ENCODE measurements at regions not wholly inside any gene's neighbourhood (a gene's known extent, or its start where the extent isn't known, plus 50 kb on each side); places are given as distances from the start of the nearest gene placed in this dataset.

DNA sequence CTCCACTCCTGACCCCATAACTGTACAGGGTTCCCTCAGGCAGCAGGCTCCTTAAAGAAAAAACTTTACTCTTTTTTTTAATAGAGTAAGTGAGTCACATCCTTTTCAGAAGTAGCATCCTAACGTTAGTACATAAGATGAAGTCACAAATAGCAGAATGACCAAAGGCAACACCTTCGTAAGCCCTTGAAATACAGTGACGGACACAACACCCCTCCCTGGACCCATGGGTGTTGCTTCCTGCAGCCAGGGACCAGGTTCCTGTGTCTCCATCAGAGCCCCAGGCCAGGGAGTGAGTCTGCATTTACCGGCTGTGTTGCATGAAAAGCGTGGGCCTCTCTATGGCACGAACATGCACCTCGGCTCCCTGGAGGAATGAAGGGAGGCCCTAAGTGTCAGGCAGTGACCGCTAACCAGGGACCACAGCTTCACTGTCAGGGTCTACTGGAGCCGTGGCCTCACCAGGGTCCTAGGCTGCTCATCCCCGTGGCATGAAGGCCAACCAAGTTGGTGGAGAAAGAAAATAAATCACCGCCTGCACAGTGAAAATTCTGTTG lies 340.0 kb upstream of the SFSWAP start:
- H3K4me3 ChIP-seq (replicated peaks; ENCODE audit: insufficient read depth, low read length), result no peak overlapping the region
- no peaks in the 10 kb centered on the region for H3K27me3 ChIP-seq (ENCODE audit: insufficient read depth, poor library complexity, severe bottlenecking)
- DNase-seq (ENCODE audit: low read depth in 1 of 2, low spot score in 1 of 2), result no peak
- TF ChIP-seq SPI1 (IDR thresholded peaks at IDR 0.05; ENCODE audit: borderline replicate concordance, low read depth) (no peak), GABPA (IDR thresholded peaks at IDR 0.05; ENCODE audit: low read depth) (no peak), POLR2AphosphoS5 (IDR thresholded peaks at IDR 0.05; ENCODE audit: low read depth) (no peak)
- TF ChIP-seq, protein P1, sequence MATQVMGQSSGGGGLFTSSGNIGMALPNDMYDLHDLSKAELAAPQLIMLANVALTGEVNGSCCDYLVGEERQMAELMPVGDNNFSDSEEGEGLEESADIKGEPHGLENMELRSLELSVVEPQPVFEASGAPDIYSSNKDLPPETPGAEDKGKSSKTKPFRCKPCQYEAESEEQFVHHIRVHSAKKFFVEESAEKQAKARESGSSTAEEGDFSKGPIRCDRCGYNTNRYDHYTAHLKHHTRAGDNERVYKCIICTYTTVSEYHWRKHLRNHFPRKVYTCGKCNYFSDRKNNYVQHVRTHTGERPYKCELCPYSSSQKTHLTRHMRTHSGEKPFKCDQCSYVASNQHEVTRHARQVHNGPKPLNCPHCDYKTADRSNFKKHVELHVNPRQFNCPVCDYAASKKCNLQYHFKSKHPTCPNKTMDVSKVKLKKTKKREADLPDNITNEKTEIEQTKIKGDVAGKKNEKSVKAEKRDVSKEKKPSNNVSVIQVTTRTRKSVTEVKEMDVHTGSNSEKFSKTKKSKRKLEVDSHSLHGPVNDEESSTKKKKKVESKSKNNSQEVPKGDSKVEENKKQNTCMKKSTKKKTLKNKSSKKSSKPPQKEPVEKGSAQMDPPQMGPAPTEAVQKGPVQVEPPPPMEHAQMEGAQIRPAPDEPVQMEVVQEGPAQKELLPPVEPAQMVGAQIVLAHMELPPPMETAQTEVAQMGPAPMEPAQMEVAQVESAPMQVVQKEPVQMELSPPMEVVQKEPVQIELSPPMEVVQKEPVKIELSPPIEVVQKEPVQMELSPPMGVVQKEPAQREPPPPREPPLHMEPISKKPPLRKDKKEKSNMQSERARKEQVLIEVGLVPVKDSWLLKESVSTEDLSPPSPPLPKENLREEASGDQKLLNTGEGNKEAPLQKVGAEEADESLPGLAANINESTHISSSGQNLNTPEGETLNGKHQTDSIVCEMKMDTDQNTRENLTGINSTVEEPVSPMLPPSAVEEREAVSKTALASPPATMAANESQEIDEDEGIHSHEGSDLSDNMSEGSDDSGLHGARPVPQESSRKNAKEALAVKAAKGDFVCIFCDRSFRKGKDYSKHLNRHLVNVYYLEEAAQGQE (IDR thresholded peaks at IDR 0.05; ENCODE audit: insufficient replicate concordance, low read depth), result no peak
- TF ChIP-seq, protein P2, sequence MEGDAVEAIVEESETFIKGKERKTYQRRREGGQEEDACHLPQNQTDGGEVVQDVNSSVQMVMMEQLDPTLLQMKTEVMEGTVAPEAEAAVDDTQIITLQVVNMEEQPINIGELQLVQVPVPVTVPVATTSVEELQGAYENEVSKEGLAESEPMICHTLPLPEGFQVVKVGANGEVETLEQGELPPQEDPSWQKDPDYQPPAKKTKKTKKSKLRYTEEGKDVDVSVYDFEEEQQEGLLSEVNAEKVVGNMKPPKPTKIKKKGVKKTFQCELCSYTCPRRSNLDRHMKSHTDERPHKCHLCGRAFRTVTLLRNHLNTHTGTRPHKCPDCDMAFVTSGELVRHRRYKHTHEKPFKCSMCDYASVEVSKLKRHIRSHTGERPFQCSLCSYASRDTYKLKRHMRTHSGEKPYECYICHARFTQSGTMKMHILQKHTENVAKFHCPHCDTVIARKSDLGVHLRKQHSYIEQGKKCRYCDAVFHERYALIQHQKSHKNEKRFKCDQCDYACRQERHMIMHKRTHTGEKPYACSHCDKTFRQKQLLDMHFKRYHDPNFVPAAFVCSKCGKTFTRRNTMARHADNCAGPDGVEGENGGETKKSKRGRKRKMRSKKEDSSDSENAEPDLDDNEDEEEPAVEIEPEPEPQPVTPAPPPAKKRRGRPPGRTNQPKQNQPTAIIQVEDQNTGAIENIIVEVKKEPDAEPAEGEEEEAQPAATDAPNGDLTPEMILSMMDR (IDR thresholded peaks at IDR 0.05; ENCODE audit: insufficient read depth, low read length), result no peak
- H3K27ac ChIP-seq (replicated peaks), result no peak overlapping the region

DNA sequence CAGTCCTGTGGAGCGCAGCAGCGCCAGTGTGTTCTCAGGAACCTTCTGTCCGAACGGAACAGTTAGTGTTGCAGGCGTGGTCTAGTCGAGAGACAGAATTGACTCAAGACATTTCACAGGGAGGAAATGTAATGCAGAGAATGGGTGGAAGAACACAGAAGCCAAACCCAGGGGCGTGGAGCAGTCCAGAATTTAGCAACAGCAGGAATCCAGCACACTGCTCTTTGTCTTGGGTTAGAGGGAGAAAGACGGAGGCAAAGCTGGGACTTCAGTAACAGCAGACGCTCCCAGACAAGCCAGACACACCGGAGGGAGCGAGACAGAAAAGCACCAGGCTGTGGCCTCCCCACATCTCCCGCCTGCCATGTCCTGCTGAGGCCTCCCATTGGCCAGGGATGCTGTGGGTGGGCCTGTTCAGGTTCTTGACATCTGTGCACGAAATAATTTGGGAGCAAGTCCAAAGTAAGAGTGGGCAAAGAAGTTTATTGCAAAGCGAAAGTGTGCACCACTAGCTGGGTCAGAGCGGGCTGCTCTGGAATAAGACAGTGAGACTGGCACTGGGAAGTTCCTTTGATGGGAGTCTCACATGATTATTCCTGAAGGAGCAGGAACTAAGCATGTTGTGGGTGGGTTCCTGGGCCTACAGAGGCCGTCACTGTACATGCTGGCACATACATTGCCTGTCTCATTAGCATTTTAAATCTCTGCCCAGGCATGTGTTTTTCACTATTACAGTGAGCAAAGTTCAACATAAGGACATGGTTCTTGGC lies 339.3 kb upstream of the SFSWAP start:
- TF ChIP-seq, protein P2 (IDR thresholded peaks at IDR 0.05; ENCODE audit: insufficient read depth, low read length), result no peak
- TF ChIP-seq POLR2AphosphoS5 (IDR thresholded peaks at IDR 0.05; ENCODE audit: low read depth) (no peak), SPI1 (IDR thresholded peaks at IDR 0.05; ENCODE audit: borderline replicate concordance, low read depth) (no peak), GABPA (IDR thresholded peaks at IDR 0.05; ENCODE audit: low read depth) (no peak)
- TF ChIP-seq, protein P1 (IDR thresholded peaks at IDR 0.05; ENCODE audit: insufficient replicate concordance, low read depth), result no peak
- H3K27me3 ChIP-seq (ENCODE audit: insufficient read depth, poor library complexity, severe bottlenecking), result no peaks in the 10 kb centered on the region
- DNase-seq (ENCODE audit: low read depth in 1 of 2, low spot score in 1 of 2), result no peak
- H3K4me3 ChIP-seq (replicated peaks; ENCODE audit: insufficient read depth, low read length), result no peak overlapping the region
- H3K27ac ChIP-seq (replicated peaks), result no peak overlapping the region

DNA sequence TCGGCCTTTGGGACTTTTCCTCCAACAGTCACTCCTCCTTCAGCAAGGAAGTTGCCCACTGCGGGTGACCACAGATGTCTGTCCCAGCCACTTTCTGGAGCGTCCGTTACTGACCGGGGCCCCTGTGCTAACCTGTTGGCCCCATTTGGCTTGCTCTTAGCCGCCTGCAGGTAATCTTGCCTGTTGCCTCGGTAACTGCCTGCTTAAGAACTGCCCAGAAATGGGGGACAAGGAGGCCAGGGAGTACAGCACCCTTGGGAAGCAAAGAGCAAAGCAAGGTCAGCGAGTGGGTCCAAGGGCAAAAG lies 338.8 kb upstream of the SFSWAP start:
- Histone ChIP-seq H3K27me3 (ENCODE audit: insufficient read depth, poor library complexity, severe bottlenecking) (no peaks in the 10 kb centered on the region), H3K4me3 (replicated peaks; ENCODE audit: insufficient read depth, low read length) (no peak overlapping the region), H3K27ac (replicated peaks) (no peak overlapping the region)
- no peak for DNase-seq (ENCODE audit: low read depth in 1 of 2, low spot score in 1 of 2)
- TF ChIP-seq POLR2AphosphoS5 (IDR thresholded peaks at IDR 0.05; ENCODE audit: low read depth) (no peak), GABPA (IDR thresholded peaks at IDR 0.05; ENCODE audit: low read depth) (no peak), SPI1 (IDR thresholded peaks at IDR 0.05; ENCODE audit: borderline replicate concordance, low read depth) (no peak)
- TF ChIP-seq, protein P1 (IDR thresholded peaks at IDR 0.05; ENCODE audit: insufficient replicate concordance, low read depth), result no peak
- TF ChIP-seq, protein P2 (IDR thresholded peaks at IDR 0.05; ENCODE audit: insufficient read depth, low read length), result no peak
